ENCODE measurements at regions not wholly inside any gene's neighbourhood (a gene's known extent, or its start where the extent isn't known, plus 50 kb on each side); places are given as distances from the start of the nearest gene placed in this dataset.

- Histone ChIP-seq H3F3A (ENCODE audit: low read depth) (no peaks in the 10 kb centered on the region), H3K4me3 (no peak overlapping the region), H4K20me1 (ENCODE audit: low read depth) (no peaks in the 10 kb centered on the region), H3K27me3 (no peaks in the 10 kb centered on the region), H3K36me3 (no peaks in the 10 kb centered on the region), H3K79me2 (ENCODE audit: low read depth) (no peaks in the 10 kb centered on the region), H3K4me1 (no peaks in the 10 kb centered on the region), H3K9me3 (ENCODE audit: low read depth) (no peaks in the 10 kb centered on the region), H2AFZ (replicated peaks) (no peak overlapping the region), H3K27ac (no peak overlapping the region), H3K4me2 (no peak overlapping the region), H3K9ac (no peak overlapping the region)
- H3K27me3 Mint-ChIP-seq (ENCODE audit: insufficient read depth, low read depth): peaks cover 28% of the 10 kb centered on the region
- no peak overlapping the region for H3K27ac Mint-ChIP-seq
- no peaks in the 10 kb centered on the region for H3K36me3 Mint-ChIP-seq
- H3K9me3 Mint-ChIP-seq: peaks cover 8% of the 10 kb centered on the region
- no peak overlapping the region for H3K4me3 Mint-ChIP-seq
- no peaks in the 10 kb centered on the region for H3K4me1 Mint-ChIP-seq
- TF ChIP-seq EZH2 (IDR thresholded peaks at IDR 0.05): no peak
- TF ChIP-seq, protein P1, sequence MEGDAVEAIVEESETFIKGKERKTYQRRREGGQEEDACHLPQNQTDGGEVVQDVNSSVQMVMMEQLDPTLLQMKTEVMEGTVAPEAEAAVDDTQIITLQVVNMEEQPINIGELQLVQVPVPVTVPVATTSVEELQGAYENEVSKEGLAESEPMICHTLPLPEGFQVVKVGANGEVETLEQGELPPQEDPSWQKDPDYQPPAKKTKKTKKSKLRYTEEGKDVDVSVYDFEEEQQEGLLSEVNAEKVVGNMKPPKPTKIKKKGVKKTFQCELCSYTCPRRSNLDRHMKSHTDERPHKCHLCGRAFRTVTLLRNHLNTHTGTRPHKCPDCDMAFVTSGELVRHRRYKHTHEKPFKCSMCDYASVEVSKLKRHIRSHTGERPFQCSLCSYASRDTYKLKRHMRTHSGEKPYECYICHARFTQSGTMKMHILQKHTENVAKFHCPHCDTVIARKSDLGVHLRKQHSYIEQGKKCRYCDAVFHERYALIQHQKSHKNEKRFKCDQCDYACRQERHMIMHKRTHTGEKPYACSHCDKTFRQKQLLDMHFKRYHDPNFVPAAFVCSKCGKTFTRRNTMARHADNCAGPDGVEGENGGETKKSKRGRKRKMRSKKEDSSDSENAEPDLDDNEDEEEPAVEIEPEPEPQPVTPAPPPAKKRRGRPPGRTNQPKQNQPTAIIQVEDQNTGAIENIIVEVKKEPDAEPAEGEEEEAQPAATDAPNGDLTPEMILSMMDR (IDR thresholded peaks at IDR 0.05): no peak
- TF ChIP-seq EZH2phosphoT487 (IDR thresholded peaks at IDR 0.05): no peak
- DNase-seq (ENCODE audit: low spot score): no peak
These were observed 153.0 kb upstream of the FOXF1 start for GRCh38 chr16:86357303-86357702.

GRCh38 chr16:86357950-86358349 lies 152.4 kb upstream of the FOXF1 start:
- no peak overlapping the region for H3K4me2 ChIP-seq
- H3K27ac ChIP-seq: no peak overlapping the region
- Mint-ChIP-seq H3K4me3 (no peak overlapping the region), H3K9me3 (peaks cover 8% of the 10 kb centered on the region), H3K27me3 (ENCODE audit: insufficient read depth, low read depth) (peaks cover 29% of the 10 kb centered on the region), H3K27ac (no peak overlapping the region), H3K36me3 (no peaks in the 10 kb centered on the region), H3K4me1 (peaks cover under 1% of the 10 kb centered on the region)
- H2AFZ ChIP-seq (replicated peaks): no peak overlapping the region
- TF ChIP-seq EZH2 (IDR thresholded peaks at IDR 0.05) (no peak), EZH2phosphoT487 (IDR thresholded peaks at IDR 0.05) (no peak)
- TF ChIP-seq, protein P1 (IDR thresholded peaks at IDR 0.05): no peak
- H3K4me3 ChIP-seq: no peak overlapping the region
- H3K9ac ChIP-seq: no peak overlapping the region
- H3K36me3 ChIP-seq: no peaks in the 10 kb centered on the region
- H3K4me1 ChIP-seq: no peaks in the 10 kb centered on the region
- DNase-seq (ENCODE audit: low spot score): no peak
- no peaks in the 10 kb centered on the region for H3K9me3 ChIP-seq (ENCODE audit: low read depth)
- H3K79me2 ChIP-seq (ENCODE audit: low read depth): no peaks in the 10 kb centered on the region
- no peaks in the 10 kb centered on the region for H4K20me1 ChIP-seq (ENCODE audit: low read depth)
- H3K27me3 ChIP-seq: no peaks in the 10 kb centered on the region
- no peaks in the 10 kb centered on the region for H3F3A ChIP-seq (ENCODE audit: low read depth)

DNA sequence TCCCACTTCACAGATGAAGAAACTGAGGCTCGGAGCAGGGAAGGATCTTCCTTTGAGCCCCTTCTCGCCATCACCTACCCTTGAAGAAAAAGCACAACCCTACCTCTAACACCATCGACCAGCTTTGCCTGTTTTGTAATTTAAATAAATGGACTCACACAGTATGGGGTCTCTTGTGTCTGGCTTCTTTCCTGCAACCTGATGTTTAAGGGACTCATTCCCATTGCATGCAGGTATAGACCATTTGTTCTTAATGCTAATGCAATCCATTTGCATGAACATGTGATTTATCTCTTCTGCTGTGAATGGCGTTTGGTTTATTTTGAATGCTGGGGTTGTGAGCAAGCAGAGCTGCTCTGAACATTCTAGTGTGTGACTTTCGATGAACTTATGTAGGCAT lies 150.8 kb upstream of the FOXF1 start:
- no peak overlapping the region for H3K27ac ChIP-seq
- TF ChIP-seq, protein P1 (IDR thresholded peaks at IDR 0.05): no peak
- no peak for TF ChIP-seq EZH2 (IDR thresholded peaks at IDR 0.05)
- TF ChIP-seq EZH2phosphoT487 (IDR thresholded peaks at IDR 0.05): no peak
- H3K4me2 ChIP-seq: no peak overlapping the region
- H4K20me1 ChIP-seq (ENCODE audit: low read depth): no peaks in the 10 kb centered on the region
- Mint-ChIP-seq H3K27ac (no peak overlapping the region), H3K36me3 (no peaks in the 10 kb centered on the region), H3K27me3 (ENCODE audit: insufficient read depth, low read depth) (peaks cover 27% of the 10 kb centered on the region), H3K4me3 (no peak overlapping the region), H3K9me3 (peaks cover 8% of the 10 kb centered on the region), H3K4me1 (peaks cover 4% of the 10 kb centered on the region)
- H3K79me2 ChIP-seq (ENCODE audit: low read depth): no peaks in the 10 kb centered on the region
- H3K36me3 ChIP-seq: no peaks in the 10 kb centered on the region
- no peaks in the 10 kb centered on the region for H3K4me1 ChIP-seq
- H3K4me3 ChIP-seq: no peak overlapping the region
- H3K9me3 ChIP-seq (ENCODE audit: low read depth): no peaks in the 10 kb centered on the region
- no peak overlapping the region for H3K9ac ChIP-seq
- H3K27me3 ChIP-seq: no peaks in the 10 kb centered on the region
- H3F3A ChIP-seq (ENCODE audit: low read depth): no peaks in the 10 kb centered on the region
- DNase-seq (ENCODE audit: low spot score): no peak
- no peak overlapping the region for H2AFZ ChIP-seq (replicated peaks)

Measured in neural progenitor cell (in vitro differentiated cells).